AG08395 (cell line): ENCODE measurements at regions not wholly inside any gene's neighbourhood (a gene's known extent, or its start where the extent isn't known, plus 50 kb on each side); places are given as distances from the start of the nearest gene placed in this dataset.
"Not testable (repeated sequence)": the region's sequence is repeated elsewhere in the genome, so short reads cannot be mapped to it uniquely, and the experiment has no call there.

Experiments
- DNase-seq: peaks from one replicate; pipeline ENCODE4 v3.0.0; 2012; ENCODE audit warnings: mixed read lengths, low spot score

DNA sequence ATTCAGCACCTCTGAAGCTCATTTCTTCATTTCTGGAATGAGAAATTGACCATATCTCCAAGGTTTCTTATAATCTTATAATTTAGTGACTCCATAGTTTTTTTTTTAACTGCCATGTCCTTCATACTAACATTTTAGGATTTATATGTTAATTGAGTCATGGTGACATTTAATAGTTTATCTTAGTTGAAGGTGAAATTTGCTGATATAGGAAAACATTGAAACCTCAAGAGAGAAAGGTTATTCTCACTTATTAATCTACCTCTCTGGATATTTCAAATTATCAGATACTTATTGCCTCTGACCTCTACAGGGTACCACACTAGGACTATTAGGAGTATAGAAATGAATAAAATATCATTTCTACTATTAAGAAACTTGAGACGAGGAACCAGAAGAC lies 499.0 kb downstream of the NUP35 start:
- no peak for DNase-seq

- DNase-seq = no peak
These were observed 506.7 kb downstream of the NUP35 start for GRCh38 chr2:183630964-183631363.

- no peak for DNase-seq
These were observed 531.9 kb downstream of the NUP35 start for GRCh38 chr2:183656121-183656520.

DNA sequence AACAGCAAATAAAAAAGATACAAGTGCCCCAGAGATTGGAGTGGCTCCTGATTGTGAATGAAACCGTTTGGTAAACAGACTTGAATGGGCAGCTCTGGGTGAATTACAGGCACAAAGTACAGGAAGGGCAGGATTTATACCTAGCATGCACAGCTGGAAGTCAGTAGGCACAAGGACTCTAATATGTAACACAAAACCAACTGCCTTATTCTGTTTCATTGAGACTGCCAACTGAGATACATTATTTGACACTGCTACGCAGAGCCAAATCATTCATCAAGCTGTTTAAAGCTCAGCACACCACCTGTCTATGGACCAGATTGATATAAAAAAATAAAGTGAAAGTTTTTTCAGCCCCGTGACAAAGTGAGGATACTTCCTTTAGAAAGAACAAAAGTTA lies 541.2 kb downstream of the NUP35 start:
- DNase-seq = no peak

DNA sequence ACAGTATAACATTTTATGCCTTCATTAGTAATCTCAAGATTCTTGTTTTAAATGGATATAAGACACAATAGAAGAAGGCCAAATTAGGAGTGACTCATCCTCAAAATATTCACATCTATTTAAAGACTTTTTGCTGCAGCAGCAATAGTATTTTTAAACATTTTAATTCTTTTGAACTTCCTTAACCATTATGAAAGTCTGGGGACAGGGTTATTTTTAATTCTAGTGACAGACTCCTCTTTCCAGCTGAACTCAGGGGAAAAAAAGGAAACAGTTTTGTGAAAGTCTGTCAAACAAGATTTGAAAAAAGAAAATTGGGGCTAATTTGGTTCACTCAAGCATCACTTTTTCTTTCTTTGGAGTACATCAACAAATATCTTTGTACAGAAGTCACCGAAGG lies 541.8 kb downstream of the NUP35 start:
- no peak for DNase-seq

DNA sequence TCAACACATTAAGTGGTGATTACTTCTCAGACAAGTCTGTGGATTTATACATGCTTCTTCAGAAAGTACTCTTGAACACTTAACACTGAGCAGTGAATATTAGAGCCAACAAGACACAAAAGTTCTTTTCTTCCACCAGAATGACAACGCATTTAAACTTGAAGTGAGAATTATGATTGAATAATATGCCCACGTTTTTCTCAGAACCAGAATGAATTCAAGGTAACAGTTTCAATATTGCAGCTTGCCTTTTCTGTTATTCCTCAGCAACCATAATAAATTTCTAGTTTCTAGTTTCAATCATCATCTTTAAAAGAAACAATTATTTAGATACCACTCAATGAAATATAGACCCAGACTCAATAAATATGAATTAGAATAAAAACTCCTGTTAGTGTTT lies 547.0 kb downstream of the NUP35 start:
- no peak for DNase-seq

GRCh38 chr2:183678908-183679307 lies 554.7 kb downstream of the NUP35 start:
- no peak for DNase-seq

DNA sequence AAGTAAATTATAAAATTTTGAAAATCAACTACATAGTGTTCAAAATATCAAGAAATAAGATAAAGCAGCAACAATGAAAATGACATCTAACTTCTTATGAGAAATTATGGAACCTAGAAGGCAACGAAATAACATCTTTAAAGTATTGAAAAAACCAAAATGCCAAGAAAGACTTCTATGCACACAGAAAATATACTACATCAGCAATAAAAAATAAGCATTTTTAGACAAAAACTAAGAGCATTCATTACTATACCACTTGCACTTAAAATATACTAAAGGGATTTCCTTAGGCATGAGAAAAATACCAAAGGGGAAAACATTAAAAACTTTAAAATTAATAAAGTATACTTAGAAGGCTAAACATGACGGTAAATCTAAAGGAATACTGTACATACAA lies 556.3 kb downstream of the NUP35 start:
- no peak for DNase-seq

DNA sequence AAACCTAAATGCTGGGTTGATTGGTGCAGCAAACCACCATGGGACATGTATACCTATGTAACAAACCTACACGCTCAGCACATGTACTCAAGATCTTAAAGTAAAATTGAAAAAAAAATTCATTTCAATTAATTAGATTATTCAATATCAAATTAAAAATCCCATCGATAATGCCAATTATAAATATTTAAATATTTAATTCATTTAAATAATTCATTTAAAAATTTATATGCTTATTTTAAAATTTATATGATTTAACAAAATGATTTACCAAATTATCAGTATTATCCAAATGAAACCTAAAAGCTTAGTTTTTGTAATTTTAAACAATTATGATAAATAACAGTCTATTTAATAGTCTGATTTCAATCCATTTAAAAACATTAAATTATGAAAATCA lies 560.4 kb downstream of the NUP35 start:
- DNase-seq = no peak

- no peak for DNase-seq
These were observed 571.8 kb downstream of the NUP35 start for GRCh38 chr2:183696028-183696427.

GRCh38 chr2:183709829-183710228 lies 585.6 kb downstream of the NUP35 start:
- no peak for DNase-seq

- DNase-seq = no peak
These were observed 594.0 kb downstream of the NUP35 start for GRCh38 chr2:183718246-183718645.

DNA sequence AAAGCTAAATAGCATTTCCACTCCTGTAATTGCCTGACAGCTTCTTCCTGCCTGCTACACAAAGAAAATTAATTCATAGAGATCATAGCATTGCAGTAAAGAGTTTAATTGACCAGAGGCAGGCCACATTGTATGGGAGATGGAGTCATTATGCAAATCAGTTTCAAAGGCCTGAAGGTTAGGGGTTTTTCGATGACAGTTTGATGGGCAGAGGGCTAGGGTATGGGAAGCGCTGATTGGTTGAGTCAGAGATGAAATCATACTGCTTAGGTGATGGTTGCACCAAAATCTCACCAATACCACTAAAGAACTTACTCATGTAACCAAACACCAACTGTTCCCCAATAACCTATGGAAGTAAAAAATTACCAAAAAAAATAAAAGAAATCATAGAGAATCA lies 599.0 kb downstream of the NUP35 start:
- DNase-seq = no peak

DNA sequence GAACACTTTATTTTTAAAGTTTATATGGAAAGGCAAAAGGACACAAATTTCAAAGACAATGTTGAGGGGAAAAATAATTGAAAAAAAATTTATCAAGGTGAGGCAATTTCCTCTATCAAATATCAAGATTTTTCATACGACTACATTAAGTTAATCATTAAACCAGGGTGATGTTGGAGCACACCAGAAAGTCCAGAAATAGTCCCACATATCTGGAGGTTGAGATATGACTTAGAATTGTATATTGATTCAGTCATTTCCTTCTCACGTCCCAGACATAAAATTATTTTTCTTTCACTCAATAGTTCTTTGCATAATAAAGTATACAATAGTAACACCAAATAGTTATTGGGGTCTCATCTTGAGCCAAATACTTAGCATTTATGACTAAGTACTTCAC lies 605.1 kb downstream of the NUP35 start:
- DNase-seq = no peak

GRCh38 chr2:183740241-183740640 lies 616.0 kb downstream of the NUP35 start:
- no peak for DNase-seq

DNA sequence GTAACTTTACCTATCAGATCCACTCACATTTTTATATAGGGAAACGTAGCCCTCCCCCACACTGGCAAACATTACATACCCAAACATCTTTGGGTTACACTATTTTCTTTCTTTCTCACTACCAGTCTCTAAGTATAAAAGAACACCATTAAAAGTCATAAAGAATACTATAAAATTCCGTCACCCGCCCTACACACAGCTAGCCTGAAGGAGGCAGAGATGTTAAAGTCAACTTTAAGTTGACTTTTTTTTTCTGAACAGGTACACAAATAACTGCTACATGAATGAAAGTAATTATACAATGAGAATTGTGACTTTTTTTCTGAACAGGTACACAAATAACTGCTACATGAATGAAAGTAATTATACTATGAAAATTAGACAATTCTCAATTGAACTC lies 628.3 kb downstream of the NUP35 start:
- DNase-seq = no peak

GRCh38 chr2:183759033-183759432 lies 634.8 kb downstream of the NUP35 start:
- DNase-seq = peak; percentile 2

GRCh38 chr2:183773775-183774174 lies 649.5 kb downstream of the NUP35 start:
- DNase-seq = no peak

DNA sequence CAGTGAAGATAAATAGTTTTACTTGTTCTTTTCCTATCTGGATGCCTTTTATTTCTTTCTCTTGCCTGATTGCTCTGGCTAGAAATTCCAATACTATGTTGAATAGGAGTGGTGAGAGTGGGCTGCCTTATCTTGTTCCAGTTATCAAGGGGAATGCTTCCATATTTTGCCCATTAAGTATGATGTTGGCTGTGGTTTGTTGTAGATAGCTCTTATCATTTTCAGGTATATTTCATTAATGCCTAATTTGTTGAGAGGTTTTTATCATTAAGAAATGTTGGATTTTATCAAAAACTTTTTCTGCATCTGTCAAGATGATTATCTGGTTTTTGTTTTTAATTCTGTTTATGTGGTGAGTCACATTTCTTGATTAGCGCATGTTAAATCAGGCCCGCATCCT lies 655.8 kb downstream of the NUP35 start:
- DNase-seq = no peak

DNA sequence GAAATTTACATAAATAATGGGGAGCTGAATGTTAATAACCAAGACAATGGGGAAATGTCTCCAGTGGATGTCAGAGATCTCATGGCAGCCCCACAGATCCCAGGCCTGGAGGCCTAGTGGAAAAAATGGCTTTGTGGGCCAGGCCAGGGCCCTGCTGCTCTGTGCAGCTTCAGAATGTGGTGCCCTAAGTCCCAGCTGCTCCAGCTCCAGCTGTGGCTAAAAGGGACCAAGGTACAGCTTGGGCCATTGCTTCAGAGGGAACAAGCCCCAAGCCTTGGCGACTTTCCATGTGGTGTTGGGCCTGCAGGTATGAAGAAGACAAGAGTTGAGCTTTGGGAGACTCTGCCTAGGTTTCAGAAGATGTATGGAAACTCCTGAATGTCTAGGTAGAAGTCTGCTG lies 658.2 kb downstream of the NUP35 start:
- no peak for DNase-seq

DNA sequence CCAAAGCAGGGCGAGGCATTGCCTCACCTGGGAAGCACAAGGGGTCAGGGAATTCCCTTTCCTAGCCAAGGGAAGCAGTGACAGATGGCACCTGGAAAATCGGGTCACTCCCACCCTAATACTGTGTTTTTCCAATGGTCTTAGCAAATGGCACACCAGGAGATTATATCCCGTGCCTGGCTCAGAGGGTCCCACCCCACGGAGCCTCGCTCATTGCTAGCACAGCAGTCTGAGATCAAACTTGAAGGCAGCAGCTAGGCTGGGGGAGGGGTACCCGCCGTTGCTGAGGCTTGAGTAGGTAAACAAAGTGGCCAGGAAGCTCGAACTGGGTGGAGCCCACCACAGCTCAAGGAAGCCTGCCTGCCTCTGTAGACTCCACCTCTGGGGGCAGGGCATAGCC lies 664.6 kb downstream of the NUP35 start:
- DNase-seq = not testable (repeated sequence)

GRCh38 chr2:183792165-183792924 lies 668.1 kb downstream of the NUP35 start:
- DNase-seq = not testable (repeated sequence)

DNA sequence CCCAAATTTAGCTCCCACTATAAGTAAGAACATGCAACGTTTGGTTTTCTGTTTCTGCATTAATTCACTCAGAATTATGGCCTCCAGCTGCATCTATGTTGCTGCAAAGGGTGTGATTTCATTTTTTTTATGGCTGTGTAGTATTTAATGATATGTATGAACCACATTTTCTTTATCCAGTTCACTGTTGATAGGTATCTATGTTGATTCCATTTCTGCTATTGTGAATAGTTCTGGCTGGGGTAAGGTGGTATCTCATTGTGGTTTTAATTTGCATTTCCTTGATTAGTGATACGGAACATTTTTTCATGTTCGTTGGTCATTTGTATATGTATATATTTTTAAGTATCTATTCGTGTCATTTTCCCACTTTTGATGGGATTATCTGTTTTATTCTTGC lies 674.3 kb downstream of the NUP35 start:
- no peak for DNase-seq

DNA sequence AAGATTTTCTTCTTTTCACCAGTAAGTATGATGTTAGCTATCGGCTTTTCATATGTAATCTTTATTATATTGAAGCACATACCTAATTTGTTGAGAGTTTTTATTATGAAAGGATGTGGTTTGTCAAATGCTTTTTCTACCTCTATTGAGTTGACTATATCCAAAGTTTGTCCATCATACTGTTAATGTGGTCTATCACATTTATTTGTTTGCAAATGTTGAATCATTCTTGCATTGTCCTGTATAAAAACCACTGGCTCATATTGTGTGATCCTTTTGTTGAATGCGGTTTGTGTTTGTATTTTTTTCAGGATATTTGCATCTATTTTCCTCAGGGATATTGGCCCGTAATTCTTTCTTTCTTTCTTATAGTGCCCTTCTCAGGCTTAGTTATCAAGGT lies 675.5 kb downstream of the NUP35 start:
- no peak for DNase-seq

DNA sequence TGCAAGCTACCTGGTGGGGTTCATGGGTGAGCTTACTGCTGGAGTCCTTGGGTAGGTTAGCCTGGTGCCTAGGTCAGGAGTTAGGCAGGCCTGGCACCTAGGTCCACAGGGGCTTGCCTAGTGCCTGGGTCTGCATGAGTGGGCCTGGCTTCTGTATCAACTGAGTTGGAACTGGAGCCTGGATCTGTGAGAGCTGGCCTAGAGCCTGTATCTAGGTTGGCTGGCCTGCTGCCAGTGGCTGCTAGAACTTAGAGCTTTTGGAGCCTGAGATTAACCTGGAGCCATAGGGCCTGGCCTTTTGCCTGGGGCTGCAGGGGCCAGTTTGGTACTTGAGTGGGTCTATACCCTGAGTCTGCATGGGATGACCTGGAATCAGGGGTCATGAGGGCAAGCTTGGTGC lies 679.4 kb downstream of the NUP35 start:
- DNase-seq = no peak
